ENCODE measurements at regions not wholly inside any gene's neighbourhood (a gene's known extent, or its start where the extent isn't known, plus 50 kb on each side); places are given as distances from the start of the nearest gene placed in this dataset.

- TF ChIP-seq CTCF (IDR thresholded peaks at IDR 0.05; ENCODE audit: low read depth, low read length) (no peak), EZH2phosphoT487 (IDR thresholded peaks at IDR 0.05; ENCODE audit: low read depth) (no peak)
Observed at GRCh38 chr2:64291181-64291580, 147.0 kb upstream of the PELI1 start.

All from OCI-LY3 (cell line).